Osteocyte (in vitro differentiated cells): ENCODE measurements at regions not wholly inside any gene's neighbourhood (a gene's known extent, or its start where the extent isn't known, plus 50 kb on each side); places are given as distances from the start of the nearest gene placed in this dataset.

ENCODE experiments used
- DNase-seq: peaks from one replicate; pipeline ENCODE4 v3.0.0; 2021; ENCODE audit warnings: mixed read lengths; ENCODE audit not compliant: unreplicated experiment; ENCODE audit errors: extremely low spot score
- H3K27ac Mint-ChIP-seq: one replicate; pipeline ENCODE4 v1.8.0; 2021; ENCODE audit warnings: mild to moderate bottlenecking, mixed read lengths; ENCODE audit not compliant: unreplicated experiment
- H3K27me3 Mint-ChIP-seq: one replicate; pipeline ENCODE4 v1.8.0; 2021; ENCODE audit warnings: mixed read lengths; ENCODE audit not compliant: unreplicated experiment
- H3K36me3 Mint-ChIP-seq: one replicate; pipeline ENCODE4 v1.8.0; 2021; ENCODE audit warnings: mixed read lengths; ENCODE audit not compliant: unreplicated experiment
- H3K4me1 Mint-ChIP-seq: one replicate; pipeline ENCODE4 v1.8.0; 2021; ENCODE audit warnings: mixed read lengths; ENCODE audit not compliant: unreplicated experiment
- H3K4me3 Mint-ChIP-seq: one replicate; pipeline ENCODE4 v1.8.0; 2021; ENCODE audit warnings: mild to moderate bottlenecking, moderate library complexity, mixed read lengths; ENCODE audit not compliant: unreplicated experiment
- H3K9me3 Mint-ChIP-seq: one replicate; pipeline ENCODE4 v1.8.0; 2021; ENCODE audit warnings: mixed read lengths; ENCODE audit not compliant: unreplicated experiment
- TF ChIP-seq, protein P1 (sequence below): fragments of 200-600 bp; sonication (generic); IDR thresholded peaks from 2 replicates; pipeline ENCODE4 v1.5.0; 2021; ENCODE audit warnings: antibody characterized with exemption, mild to moderate bottlenecking, moderate library complexity

DNA sequence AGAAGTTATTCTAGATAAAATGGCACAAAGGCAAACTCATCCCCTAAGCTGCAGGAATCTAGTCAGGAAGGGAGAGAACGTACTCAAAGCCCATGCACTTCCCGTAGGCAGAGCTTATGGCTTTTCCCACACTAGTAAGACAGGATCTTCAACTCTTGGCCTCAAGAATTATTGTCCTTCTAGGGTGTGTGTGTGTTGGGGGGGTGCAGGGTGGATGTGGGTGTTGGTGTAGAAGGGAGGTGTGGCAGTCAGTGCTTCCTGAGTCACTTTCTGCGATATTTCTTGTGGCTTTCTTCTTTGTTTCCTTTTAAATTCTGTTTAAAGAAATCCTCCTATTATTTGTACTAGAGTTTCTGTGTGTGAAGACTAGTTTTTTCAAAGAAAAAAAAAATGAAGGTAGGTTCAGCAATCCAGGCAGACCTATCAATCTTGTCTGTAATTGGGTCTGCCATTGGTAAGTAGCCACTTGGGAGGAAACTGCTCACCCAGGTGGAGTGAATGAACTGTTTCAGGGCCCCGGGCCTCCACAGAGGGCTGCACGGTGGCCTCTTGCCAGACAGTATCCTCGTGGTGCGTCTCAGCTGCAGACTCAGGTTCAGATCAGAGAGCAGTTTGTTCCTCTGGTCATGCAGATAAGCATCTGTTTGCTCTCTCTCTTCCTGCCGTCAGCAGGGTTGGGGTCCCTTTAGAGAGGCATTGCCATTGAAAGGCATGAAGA lies 131.9 kb downstream of the NPR3 start:
- TF ChIP-seq, protein P1, sequence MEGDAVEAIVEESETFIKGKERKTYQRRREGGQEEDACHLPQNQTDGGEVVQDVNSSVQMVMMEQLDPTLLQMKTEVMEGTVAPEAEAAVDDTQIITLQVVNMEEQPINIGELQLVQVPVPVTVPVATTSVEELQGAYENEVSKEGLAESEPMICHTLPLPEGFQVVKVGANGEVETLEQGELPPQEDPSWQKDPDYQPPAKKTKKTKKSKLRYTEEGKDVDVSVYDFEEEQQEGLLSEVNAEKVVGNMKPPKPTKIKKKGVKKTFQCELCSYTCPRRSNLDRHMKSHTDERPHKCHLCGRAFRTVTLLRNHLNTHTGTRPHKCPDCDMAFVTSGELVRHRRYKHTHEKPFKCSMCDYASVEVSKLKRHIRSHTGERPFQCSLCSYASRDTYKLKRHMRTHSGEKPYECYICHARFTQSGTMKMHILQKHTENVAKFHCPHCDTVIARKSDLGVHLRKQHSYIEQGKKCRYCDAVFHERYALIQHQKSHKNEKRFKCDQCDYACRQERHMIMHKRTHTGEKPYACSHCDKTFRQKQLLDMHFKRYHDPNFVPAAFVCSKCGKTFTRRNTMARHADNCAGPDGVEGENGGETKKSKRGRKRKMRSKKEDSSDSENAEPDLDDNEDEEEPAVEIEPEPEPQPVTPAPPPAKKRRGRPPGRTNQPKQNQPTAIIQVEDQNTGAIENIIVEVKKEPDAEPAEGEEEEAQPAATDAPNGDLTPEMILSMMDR: no peak
- no peaks in the 10 kb centered on the region for H3K27me3 Mint-ChIP-seq
- no peak overlapping the region for H3K4me3 Mint-ChIP-seq
- no peaks in the 10 kb centered on the region for H3K36me3 Mint-ChIP-seq
- H3K27ac Mint-ChIP-seq: no peak overlapping the region
- peaks cover 37% of the 10 kb centered on the region for H3K4me1 Mint-ChIP-seq
- DNase-seq: no peak
- no peaks in the 10 kb centered on the region for H3K9me3 Mint-ChIP-seq

GRCh38 chr5:32843531-32843895 lies 132.4 kb downstream of the NPR3 start:
- H3K9me3 Mint-ChIP-seq: no peaks in the 10 kb centered on the region

DNA sequence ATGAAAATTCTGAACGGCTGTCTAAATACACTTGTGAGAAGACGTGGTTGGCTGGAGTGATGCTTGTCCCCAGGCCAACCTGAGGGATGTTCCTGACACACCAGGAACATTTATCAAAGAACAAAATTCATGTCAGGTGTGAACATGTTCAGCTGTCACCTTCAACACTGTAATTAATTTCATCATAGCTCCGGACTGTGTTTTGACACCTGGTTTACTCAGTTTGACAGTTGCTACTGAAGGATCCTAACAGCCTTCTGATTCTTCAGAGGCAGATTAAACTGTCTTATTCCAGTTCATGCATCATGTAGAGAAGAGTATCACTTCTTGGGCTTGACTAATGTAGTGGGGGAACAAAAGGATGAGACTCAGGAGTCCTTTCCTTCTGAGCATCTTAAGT lies 134.1 kb downstream of the NPR3 start:
- H3K36me3 Mint-ChIP-seq: no peaks in the 10 kb centered on the region
- no peak overlapping the region for H3K4me3 Mint-ChIP-seq
- H3K27me3 Mint-ChIP-seq: no peaks in the 10 kb centered on the region
- TF ChIP-seq, protein P1: no peak
- no peak for DNase-seq
- peaks cover 35% of the 10 kb centered on the region for H3K4me1 Mint-ChIP-seq
- H3K27ac Mint-ChIP-seq: no peak overlapping the region
- H3K9me3 Mint-ChIP-seq: no peaks in the 10 kb centered on the region

More at GRCh38 chr5:32843531-32843895, 132.4 kb downstream of the NPR3 start:
- TF ChIP-seq, protein P1: no peak
- H3K4me3 Mint-ChIP-seq: no peak overlapping the region
- no peaks in the 10 kb centered on the region for H3K36me3 Mint-ChIP-seq
- no peak overlapping the region for H3K27ac Mint-ChIP-seq
- H3K4me1 Mint-ChIP-seq: peaks cover 35% of the 10 kb centered on the region
- no peaks in the 10 kb centered on the region for H3K27me3 Mint-ChIP-seq
- DNase-seq: no peak

DNA sequence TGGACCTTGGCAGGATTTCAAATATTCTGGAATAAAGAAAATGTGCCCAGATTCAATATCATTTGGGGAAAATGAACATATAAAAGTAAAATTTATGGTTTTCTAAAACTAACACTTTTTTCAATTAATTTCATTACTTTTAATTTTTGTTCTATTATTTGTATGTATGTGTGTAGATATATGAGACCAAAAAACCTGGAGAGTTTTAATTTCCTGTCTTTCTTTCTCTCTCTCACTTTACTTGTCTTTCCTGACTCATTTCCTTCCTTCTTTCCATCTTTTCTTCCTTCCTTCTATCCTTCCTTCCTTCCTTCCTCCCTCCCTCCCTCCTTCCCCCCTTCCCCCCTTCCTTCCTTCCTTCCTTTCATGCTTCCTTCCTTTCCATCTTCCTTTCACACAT lies 137.0 kb downstream of the NPR3 start:
- no peaks in the 10 kb centered on the region for H3K9me3 Mint-ChIP-seq
- no peak overlapping the region for H3K4me3 Mint-ChIP-seq
- TF ChIP-seq, protein P1: no peak
- no peaks in the 10 kb centered on the region for H3K27me3 Mint-ChIP-seq
- H3K36me3 Mint-ChIP-seq: no peaks in the 10 kb centered on the region
- H3K4me1 Mint-ChIP-seq: peaks cover 48% of the 10 kb centered on the region
- DNase-seq: no peak
- H3K27ac Mint-ChIP-seq: no peak overlapping the region

DNA sequence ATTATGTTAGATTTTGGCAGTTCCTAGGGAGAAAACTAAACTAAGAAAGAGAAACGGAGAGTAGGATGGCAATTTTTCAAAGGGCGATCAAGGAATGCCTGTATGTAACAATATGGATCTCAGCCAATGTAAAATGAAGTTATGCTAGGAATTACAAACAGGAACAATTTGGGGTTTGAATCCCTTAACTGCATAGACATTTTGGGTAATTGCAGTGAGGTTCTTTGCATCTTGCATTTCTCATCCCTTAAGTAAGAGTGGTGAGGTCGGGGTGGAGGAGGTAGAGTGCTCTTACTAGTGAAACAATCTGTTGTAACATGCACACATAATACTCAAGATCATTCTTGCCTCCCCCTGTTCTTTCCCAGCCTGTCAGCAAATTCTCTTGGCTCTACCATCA lies 137.6 kb downstream of the NPR3 start:
- TF ChIP-seq, protein P1: no peak
- Mint-ChIP-seq H3K27me3 (no peaks in the 10 kb centered on the region), H3K27ac (no peak overlapping the region), H3K4me3 (no peak overlapping the region), H3K4me1 (peaks cover 52% of the 10 kb centered on the region), H3K36me3 (no peaks in the 10 kb centered on the region), H3K9me3 (no peaks in the 10 kb centered on the region)
- no peak for DNase-seq
